NCI-H2196 treated with DMSO at 0.1 percent for 48 hours (cell line): ENCODE measurements at regions not wholly inside any gene's neighbourhood (a gene's known extent, or its start where the extent isn't known, plus 50 kb on each side); places are given as distances from the start of the nearest gene placed in this dataset.
"Not testable (repeated sequence)": the region's sequence is repeated elsewhere in the genome, so short reads cannot be mapped to it uniquely, and the experiment has no call there.

Experiments used
- DNase-seq: peaks from one replicate; lab custom pipeline; 2025; ENCODE audit not compliant: unreplicated experiment; lab: John Stamatoyannopoulos, UW

- DNase-seq = no peak
These were observed 73.1 kb upstream of the SGCG start for GRCh38 chr13:23107665-23108064.

- DNase-seq = no peak
These were observed 61.6 kb upstream of the SGCG start for GRCh38 chr13:23119131-23119530.

GRCh38 chr13:23127540-23127939, 53.2 kb upstream of the SGCG start:
- DNase-seq = not testable (repeated sequence)

- DNase-seq = no peak
These were observed 51.4 kb upstream of the SGCG start for GRCh38 chr13:23129331-23129730.
